Cerebellar cortex (tissue), 1 donor: ENCODE measurements at regions not wholly inside any gene's neighbourhood (a gene's known extent, or its start where the extent isn't known, plus 50 kb on each side); places are given as distances from the start of the nearest gene placed in this dataset.
"Not testable (repeated sequence)": the region's sequence is repeated elsewhere in the genome, so short reads cannot be mapped to it uniquely, and the experiment has no call there.

ENCODE experiments used
- DNase-seq: peaks from one replicate; pipeline ENCODE4 v3.0.0-alpha.2; 2015; ENCODE audit warnings: low spot score

DNA sequence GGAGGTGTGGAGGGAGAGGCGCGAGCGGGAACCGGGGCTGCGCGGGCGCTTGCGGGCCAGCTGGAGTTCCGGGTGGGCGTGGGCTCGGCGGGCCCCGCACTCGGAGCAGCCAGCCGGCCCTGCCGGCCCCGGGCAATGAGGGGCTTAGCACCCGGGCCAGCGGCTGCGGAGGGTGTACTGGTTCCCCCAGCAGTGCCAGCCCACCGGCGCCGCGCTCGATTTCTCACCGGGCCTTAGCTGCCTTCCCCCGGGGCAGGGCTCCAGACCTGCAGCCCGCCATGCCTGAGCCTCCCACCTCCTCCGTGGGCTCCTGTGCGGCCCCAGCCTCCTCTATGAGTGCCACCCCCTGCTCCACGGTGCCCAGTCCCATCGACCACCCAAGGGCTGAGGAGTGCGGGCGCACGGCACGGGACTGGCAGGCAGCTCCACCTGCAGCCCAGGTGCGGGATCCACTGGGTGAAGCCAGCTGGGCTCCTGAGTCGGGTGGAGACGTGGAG lies 141.4 kb downstream of the SPRY1 start:
- not testable (repeated sequence) for DNase-seq

DNA sequence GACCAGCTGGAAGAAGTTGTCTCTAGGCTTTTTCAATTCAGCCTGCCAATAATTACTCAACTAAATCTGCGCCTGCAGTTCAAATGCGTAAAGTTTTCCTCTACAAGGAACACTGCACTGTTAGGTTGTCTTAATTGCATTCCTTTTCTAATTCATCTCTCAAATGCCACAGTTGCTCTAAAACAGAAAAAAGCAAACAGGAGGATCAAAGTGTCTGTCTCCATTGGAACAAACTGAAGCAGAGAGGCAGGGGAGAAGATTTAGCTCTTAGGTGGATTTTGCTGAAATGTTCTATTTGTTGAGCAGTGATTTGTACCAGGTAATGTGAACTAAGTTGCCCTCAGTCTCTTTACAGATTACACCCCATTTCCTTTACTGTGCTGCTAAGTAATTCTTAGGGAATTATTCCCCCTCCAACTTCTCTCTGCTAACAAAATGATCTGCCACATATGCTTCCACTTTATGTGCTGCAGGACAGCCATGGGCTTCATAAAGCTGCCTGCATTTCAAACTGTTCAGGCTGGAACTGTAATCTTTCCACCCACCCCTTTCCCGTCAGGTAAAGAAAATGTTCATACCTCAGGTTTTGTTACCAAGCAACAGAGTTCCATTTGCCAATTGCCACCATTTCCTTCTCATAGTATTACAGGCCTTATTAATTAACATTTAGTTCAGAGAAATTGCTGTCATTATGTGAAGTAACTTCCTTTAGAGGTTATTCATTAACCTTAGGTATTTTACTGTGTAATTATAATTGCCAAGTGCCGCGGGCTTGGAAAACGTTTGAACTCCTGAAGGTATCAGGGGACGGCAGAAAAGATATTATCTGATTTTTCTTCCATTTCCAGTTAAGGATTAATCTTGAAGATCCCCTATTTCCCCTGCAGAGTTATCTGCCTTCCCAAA lies 149.3 kb downstream of the SPRY1 start:
- DNase-seq: peak; percentile 84

DNA sequence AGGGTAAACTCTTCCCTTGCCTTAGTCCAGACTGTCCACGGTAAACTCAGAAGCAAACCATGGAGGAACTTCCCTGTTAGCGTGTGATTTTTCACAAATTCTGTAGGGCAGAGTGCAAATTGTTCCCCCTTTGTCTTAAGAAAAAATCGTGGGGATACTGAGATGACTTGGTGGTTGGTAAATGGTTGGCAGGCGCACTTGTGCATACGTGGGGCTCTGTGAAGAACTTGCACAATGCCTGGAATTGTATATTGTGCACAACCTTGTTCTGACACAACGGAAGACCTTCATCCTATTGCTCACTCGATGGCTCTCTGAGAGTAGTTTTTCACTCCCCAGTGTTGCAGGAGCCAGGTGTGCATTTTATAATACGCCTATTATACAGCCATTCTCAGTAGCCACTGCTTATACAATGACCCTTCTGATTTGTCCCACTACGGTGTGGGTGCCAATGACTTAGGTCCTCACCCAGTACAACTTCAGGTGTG lies 150.0 kb downstream of the SPRY1 start:
- DNase-seq: no peak

DNA sequence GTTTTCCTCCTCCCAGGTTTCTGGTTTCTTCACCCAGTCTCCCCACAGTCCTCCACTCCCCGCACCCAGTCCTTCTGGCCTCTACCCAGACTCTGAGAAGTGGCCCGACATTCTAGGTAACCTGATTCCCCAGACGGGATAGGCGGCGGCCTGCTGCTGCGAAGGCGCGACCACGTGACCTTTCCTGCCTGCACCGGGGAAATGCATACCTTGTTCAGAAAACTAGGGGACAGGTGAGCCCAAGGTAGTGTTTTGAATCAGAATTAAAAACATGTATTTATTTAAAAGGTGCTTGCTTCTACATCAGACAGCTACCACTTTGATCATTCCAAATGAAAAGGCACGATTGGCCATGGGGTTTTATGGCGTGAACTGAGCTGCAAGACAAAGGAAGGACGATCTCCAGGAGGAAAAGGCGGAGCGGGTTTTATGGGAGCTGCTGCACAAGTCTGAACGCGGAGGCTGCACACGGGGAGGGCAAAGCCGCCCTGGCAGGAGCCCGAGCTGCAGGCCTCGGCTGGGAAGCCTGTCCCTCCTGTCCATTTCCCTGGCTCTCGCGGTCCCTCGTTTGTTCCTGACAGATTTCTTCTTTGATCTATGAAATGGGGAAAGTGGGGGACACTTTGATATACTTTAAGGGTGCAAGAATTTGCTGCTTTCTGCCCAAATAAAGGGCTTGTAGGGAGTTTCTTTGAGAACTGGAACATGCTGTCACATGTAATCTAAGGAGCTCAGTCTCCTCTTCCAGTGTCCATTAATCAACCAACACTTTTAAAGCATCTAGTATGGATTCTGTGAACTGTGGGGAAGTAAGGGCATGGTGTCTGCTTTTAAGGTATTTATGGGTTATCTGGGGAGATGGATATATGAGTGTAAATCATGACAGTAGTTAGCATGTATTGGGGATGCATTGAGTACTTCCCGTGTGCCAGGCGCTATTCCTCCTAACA lies 150.9 kb downstream of the SPRY1 start:
- DNase-seq: peak; percentile 63

DNA sequence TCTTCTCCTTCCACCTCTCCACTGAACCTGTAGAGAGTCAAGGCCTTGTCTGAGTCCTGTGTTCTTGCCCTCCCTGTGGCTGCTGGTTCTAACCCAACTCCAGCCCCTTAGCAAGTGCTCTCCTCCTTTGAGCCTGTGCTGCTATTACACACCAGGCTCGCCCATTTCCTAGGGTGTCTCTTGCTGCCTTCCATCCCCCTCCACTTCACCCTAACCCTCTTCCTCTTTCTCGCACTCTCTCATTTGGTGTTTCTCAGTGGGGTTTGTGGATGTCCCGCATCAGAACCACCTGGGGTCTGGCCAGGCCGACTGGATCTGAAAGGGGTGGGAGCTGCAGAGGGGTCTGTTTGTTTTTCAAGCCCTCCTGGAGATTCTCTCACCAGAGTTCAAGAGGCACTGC lies 156.7 kb downstream of the SPRY1 start:
- DNase-seq: no peak

DNA sequence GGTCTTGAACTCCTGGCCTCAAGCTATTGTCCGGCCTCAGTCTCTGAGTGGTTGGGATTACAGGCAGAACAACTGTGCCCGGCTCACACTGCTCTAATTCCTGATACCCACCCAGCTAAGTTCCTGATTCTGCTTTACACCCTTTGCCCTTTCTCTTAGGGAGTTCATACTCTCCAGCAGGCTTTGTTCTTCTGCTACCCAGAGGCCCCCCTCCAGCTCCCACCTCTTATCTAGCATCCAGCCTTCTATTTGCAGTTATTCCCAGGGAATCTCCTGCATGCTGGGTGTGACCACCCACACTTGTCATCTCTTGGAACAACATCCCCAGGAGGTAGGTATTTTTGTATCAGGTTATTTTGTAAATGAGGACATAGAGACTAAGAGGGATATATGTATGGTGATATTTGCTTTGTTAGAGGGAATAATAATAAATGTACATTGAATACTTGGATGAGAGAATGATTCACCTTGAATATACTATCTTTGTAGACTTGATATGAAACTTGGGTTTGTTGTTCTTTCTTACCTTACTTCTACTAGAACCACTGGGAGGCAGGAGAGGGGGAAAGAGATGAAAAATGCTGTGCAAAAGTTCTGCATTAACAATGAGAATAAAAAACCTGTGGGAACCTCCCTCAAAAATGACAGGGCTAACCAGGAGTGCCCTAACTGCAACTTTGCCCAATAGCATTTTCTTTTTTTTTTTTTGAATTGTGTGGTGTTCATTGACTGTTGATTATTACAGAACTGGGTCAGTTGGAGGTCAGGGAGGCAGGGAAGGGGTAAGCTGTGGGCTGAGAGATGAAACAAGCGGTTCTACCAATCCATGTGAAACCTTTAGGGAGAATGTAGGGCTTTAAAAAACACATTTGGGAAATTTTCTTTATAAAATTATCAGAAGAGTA lies 157.4 kb downstream of the SPRY1 start:
- peak; percentile 56 for DNase-seq

DNA sequence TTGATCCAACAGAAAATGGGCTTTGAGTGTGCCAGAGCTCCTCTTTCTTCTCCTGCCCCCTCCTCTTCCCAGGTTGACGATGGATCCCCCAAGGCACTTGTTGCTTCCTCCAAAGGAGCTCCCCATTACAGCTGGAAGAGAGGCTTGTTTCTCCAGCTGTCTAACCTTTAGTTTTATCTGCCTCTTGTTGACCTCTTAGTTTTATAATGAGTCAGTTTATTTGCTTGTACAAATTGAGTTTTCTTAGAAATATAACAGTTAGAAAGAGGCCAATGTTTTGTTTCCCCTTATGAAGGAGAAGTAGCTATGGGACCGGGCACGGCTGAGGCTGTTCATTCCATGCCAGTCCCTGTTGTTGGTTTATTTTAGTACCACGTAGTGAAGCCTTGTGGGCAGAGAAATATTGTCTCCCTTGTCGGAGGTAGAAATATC lies 158.2 kb downstream of the SPRY1 start:
- peak; percentile 52 for DNase-seq

DNA sequence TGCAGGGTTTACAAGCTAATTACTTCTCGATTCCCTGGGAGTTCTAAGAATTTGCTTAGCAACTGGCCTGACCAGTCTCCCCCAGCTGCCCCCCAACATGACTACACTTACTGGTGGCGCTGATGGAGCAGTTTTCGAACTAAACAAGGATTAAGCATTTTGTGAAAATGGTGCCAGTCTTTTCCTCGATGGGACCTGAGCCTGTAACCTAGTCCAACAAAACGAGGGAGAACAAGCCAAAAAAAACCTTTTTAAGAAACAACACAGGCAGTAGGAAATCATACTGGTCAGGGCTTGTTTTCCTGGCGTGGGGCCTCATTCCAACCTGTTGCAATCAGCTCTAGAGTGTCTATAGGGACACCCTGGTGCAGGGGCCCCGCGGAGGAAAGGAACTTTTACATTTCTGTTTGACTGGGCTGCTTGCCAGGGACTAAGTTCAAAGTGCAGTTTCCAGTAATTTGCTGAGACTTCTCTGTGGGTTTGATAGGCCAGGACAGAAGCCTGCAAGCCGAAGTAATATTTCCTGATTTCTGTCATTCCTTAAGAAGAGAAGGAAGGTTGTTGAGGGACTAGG lies 158.7 kb downstream of the SPRY1 start:
- peak; percentile 93 for DNase-seq

DNA sequence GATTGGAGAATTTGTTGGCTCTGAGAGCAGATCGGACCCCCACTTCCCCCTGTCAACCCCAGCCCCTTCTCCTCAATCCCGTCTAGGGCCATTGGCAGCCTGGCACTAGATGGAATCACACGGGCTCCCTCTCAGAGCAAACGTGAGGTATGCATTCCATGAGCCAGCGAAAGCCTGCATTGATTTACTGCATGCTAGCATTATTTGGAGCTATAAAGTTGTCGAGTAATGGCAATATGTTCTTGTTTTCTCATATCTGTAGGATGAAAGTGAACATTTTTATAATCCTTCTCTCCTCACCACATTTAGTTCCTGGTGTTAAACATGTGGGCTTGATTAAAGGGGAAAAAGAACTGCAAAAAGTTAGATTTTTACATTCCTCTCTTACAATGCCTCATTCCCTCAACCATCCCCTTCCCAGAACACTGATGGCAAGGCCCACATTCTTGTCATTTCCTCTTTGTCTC lies 159.2 kb downstream of the SPRY1 start:
- no peak for DNase-seq

DNA sequence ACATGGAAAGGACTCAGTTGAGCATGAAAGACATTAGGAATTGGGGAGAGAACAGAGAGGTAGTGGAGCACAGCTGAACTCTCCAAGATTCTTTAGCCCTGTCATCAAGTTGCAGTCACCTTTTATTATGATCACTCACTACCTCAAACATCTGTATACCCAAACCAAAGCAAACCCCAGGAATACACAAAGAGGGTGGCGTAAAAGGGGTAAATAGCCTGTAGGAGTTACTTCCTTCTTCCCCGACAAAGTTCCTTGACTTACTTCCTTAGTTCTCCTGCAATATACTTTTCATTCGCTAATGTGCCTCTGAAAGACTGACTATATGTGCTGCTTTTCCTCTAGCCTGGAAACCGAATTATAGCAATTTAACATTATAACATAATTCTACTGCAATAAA lies 159.9 kb downstream of the SPRY1 start:
- DNase-seq: no peak

DNA sequence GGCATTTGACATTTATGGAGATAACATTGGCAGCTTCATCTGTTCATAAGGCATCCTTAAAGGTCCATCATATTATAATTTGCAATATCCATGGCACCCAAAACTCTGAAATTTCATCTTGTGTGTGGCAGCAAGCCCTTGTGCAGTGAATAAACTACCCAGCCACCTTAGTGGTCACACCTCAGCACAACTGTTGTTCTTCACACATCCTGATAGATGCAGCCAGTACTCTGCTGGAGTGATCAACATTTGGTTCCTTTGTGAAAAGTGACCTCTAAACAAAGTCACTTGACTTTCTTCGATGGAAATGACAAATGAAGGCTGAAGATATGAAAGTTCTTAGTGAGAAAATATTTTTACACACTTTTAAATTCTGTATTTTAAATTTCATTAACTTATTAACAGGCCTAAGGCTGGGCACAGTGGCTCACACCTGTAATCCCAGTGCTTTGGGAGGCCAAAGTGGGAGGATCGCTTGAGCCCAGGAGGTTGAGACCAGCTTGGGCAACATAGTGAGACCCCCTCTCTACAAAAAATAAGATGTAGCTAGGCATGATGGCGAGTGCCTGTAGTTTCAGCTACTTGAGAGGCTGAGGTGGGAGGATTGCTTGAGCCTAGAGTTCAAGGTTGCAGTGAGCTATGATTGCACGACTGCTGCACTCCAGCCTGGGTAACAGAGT lies 161.4 kb downstream of the SPRY1 start:
- DNase-seq: no peak

DNA sequence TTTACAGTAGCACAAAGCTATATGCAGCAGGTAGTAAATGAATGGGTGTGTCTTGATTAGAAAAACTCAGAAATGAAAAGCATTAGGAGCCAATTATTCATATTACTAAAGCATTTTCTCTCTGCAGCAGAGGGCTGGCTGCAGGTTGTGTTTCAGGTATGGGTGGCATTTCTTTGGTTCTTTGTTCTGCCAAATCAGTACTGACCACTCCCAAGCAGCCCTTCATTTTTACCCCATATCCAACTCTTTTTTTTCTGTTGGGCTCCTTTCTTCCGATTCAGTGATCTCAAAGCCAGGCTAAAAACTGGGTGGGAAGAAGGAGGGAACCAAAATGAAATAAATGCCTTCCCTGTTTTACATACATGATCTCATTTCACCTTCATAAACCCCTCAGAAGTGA lies 162.3 kb downstream of the SPRY1 start:
- DNase-seq: no peak

DNA sequence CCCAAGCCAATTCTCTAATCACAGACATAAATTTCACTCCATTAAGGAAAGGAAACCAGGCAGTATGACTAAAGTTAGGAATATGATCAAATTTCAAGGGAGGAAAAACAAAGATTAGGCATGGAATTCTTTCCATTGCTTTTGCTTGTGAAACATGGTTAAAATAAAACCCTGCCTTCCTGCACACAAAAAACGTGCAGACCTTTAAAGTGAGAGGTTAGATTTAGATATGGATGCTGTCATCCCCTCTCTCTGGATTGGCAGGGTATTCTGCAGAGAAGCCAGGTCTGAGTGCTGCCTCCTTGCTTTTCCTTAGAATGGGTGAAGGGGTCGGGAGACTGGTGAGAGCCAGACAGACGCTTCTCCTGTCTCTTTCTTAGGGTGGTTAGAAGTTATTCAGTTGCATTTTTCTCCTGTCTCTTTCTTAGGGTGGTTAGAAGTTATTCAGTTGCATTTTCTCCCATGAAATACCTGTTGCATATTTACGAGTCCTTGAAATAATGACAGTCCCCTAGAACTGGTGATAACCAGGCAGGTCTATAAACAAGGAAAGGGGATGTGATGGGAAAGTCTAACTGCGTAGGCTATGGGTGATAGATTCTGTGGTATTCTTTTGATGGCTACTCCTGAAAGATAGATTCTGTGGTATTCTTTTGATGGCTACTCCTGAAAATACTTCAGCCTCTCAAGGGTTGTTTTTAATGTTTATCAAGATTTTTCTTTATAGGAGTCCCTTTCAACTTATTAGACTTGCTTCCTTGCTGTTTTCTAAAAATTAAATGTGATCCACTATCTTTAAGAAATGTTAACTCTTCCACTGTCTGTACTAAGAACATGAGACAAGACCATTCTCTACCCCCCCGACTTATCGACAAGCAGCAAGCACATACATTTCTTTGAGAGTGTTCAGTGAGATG lies 163.6 kb downstream of the SPRY1 start:
- DNase-seq: peak; percentile 71

DNA sequence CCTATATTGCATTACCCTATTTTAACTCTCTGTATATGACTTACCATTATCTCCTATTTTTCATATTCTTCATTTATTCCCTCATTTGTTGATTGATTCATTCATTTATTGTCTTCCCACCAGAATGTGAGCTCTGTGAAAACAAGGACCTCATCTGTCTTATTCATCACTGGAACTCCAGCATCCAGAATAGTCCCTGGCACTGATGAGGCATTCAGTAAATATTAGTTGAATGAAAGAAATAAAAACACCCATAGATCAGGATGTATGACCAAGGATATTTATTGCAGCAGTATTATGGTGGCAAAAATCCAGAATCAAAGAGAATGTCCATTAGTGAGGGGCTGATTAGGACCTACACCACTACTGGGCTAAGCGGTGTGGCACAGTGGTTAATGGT lies 164.9 kb downstream of the SPRY1 start:
- DNase-seq: no peak

DNA sequence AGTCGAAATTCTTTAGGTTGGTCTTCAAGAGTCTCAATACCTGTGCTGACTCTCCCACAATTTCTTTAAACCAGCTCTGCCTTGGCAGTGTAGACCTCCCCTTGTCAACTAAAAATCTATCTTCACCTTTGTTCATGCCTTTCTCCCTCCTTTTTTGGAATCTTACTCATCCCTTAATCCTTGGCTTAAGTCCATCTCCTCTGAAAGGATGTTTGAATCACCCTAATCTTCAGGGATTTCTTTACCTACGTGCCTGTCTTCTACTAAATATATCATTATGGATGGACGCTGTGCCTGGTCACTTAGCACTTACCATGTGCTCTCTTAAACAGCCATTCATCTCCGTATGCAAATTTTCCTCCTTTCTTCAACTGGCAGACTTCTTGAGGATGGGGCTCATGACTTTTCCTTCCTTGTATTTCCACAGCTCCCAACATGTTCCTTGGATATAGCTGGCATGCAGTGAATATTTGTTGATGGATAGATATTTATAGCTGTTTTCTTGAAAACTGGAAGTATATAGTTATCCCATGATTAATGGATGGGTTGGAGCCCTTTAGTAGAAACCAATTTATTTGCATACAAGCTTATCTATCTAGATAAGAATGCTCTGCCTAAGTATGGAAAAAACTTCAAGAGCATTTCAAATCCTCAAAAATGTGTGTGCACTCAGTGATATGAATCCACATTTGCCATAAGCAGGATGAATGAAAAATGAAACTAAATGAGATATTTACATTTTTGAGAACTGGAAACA lies 166.6 kb downstream of the SPRY1 start:
- DNase-seq: no peak

DNA sequence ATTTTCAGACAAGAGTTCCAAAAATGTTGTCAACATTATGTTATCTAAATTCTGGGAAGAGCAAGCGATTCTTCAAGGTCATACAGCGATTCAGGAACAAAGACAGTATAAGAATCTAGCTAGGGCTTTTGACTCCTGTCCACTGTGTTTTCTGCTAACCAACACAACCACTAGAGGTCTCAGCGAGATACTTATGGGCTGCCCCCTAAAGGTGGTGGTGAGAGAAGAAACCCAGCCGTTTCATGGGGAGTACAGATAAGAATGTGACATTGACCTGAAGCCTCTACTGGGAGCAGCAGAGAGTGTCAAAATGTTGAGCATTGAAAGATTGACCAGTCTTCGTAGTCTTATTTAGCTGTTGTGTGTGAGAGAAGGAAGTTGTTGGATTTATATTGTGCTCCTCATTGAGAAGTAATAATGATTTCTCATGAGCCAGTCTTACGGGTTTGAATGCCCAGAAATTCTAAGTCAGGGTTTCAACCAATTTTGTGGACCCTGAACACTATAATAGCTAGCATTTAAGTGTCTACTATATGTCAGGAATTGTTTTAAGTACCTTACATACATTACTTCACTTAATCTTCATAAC lies 168.3 kb downstream of the SPRY1 start:
- peak; percentile 86 for DNase-seq

DNA sequence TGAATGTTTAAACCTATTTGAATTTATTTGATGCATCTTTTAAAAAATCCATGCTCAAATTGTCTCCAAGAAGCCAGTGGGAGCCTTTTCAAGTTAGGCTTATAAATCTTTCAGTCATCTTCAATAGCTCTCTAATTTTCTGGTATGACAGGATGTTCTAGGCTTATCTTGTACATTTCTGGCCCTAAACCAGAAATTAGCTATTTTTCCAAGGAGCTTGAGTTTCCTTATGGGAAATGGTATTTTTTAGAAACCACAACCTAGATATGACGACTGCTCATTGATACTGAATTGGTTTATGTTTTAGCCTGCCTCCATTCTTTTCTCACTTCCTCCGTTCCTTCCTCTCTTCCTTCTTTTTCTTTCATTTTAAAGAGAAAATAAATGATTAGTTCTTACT lies 172.3 kb downstream of the SPRY1 start:
- no peak for DNase-seq

DNA sequence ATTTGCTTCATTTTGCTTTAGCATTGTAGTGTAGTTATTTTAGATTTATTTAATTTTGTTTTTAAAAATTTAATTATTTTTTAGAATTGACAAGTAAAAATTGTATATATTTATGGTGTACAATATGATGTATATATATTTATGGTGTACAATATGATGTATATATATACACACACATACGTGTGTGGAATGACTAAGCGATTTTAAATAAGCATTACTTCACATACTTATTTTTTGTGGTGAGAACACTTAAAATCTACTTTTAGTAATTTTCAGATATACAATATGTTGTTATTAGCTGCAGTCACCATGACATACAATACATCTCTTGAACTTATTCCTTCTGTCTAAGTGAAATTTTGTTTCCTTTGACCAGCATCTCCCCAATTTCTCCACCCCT lies 172.9 kb downstream of the SPRY1 start:
- no peak for DNase-seq
